Astrocyte of the spinal cord (primary cell): ENCODE measurements at regions not wholly inside any gene's neighbourhood (a gene's known extent, or its start where the extent isn't known, plus 50 kb on each side); places are given as distances from the start of the nearest gene placed in this dataset.
"Not testable (repeated sequence)": the region's sequence is repeated elsewhere in the genome, so short reads cannot be mapped to it uniquely, and the experiment has no call there.

Experiments used
- DNase-seq: peaks from one replicate; pipeline ENCODE4 v3.0.0; 2011; ENCODE audit warnings: low read depth, low spot score
- H3K4me3 ChIP-seq: 2 replicates; pipeline ENCODE4 v1.5.1; 2011; ENCODE audit warnings: low read depth, mild to moderate bottlenecking, low read length, moderate library complexity
- CTCF ChIP-seq: IDR thresholded peaks from 2 replicates; pipeline ENCODE4 v1.5.1; 2012; ENCODE audit warnings: low read depth, mild to moderate bottlenecking, low read length, inconsistent platforms
- in situ Hi-C: cut with HindIII; loops from 2 replicates; pipeline ENCODE4 v1.10.0; 2017; ENCODE audit warnings: low sequenced_read_pairs

DNA sequence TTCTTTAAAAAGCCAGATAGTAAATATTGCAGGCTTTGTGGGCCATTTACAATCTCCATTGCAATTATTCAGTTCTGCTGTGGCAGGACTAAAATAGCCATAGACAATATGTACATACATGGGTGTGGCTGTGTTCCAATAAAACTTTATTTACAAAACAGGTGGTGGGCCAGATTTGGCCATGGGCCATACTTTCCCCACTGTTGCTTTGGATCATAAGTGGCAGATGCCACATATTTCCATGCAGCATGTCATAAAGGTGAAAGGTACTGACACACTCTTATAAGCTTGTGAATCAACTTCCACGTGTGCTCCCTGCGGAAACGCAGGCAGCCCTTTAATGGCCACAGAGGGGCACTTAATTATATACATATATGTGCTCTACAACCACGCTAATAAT lies 244.4 kb upstream of the FOXN3 start:
- no peak for TF ChIP-seq CTCF
- in situ Hi-C loops = no loop called here
- DNase-seq = no peak

GRCh38 chr14:89660625-89661233 lies 243.7 kb upstream of the FOXN3 start:
- DNase-seq, H3K4me3 ChIP-seq, in situ Hi-C loops: not testable (repeated sequence)

More for the DNA sequence above, 244.4 kb upstream of the FOXN3 start:
- no peak overlapping the region for H3K4me3 ChIP-seq

- peak; percentile 20 for DNase-seq
- no peak overlapping the region for H3K4me3 ChIP-seq
- no peak for TF ChIP-seq CTCF
- in situ Hi-C loops = no loop called here
Measured at GRCh38 chr14:89660166-89660565, 243.1 kb upstream of the FOXN3 start.

DNA sequence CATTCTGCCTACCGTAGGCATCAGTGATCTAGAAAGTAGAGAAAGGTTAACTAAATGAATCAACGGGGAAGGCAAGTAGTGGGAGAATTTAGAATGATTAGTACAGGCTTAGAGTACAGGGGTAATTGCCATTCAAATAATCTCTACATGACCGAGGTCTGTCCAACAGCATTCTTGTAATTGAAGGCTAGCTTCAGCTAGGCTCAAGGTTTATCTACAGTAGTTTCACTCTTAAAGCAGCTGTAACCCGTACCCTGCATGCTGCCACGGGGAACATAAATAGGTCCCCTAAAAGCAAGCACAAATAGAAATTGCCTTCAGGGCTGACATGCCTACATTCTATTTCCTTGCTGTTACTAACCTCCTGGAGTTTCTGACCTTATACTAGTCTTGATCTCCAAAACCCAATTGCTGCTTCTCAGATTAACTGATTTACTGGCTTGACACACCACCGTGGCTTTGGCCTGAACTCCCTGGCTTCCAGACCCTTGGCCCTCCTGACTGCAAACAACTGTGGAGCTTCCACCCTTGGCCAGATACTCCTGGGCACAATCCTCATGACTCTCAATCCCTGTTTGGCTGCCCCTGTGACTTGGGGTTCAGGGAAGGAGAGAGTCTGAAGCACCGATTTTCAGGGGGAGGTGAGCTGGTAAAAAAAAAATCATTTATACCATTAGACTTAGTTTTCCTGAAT lies 242.1 kb upstream of the FOXN3 start:
- no peak for TF ChIP-seq CTCF
- H3K4me3 ChIP-seq = no peak overlapping the region
- no peak for DNase-seq
- in situ Hi-C loops = no loop called here

- in situ Hi-C loops = no loop called here
- no peak for TF ChIP-seq CTCF
- no peak overlapping the region for H3K4me3 ChIP-seq
- no peak for DNase-seq
Measured at GRCh38 chr14:89657014-89657413, 240.0 kb upstream of the FOXN3 start.

DNA sequence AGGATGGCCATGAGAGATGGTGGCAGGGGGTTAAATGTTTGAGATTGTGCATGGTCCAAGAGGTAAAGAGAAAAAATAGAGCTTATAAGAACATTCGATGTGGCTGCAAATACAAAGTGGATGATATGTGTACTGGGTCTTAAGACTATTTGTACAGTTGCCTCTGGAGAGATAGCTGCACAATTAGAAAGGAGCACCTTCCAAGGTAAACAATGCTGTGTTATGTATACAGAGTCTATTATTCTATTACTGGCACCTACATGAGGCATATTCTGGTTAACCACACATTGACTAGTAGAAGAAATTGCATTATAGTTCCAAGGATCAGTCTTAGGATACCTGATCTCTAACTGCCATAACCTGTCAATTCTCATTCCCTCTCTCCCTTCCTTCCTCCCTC lies 238.0 kb upstream of the FOXN3 start:
- no peak for TF ChIP-seq CTCF

DNA sequence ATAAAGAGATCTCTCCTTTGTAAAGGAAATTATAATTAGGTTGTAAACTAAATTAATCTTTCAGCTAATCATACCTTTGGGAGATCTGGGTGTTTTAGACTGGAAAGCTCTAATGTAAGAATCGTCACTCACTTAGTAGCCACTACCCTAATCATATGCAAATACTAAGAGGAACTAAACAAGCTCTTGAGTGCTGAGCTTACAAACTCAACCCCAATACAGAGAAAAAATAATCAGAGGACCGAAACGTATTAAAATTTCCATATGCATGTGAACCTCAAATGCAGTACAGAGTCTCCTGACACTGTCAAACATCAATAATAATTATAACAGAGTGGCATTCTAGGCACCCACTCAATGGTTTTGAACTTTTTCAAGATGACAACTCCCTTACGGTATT lies 235.3 kb upstream of the FOXN3 start:
- in situ Hi-C loops = no loop called here

More for the DNA sequence above, 238.0 kb upstream of the FOXN3 start:
- in situ Hi-C loops = no loop called here
- DNase-seq = no peak
- no peak overlapping the region for H3K4me3 ChIP-seq

More for the DNA sequence above, 235.3 kb upstream of the FOXN3 start:
- no peak overlapping the region for H3K4me3 ChIP-seq
- TF ChIP-seq CTCF = no peak
- DNase-seq = no peak
